Pancreas (tissue), 10 donors: ENCODE measurements at regions not wholly inside any gene's neighbourhood (a gene's known extent, or its start where the extent isn't known, plus 50 kb on each side); places are given as distances from the start of the nearest gene placed in this dataset.

Experiments used
- ATAC-seq, 4 donors: fragments of 200-7000 bp; cut with Tn5 transposase; one replicate each; pipeline versions ENCODE4 v1.8.0 to v1.9.1; 2020; ENCODE audit warnings: mild to moderate bottlenecking in 4 of 4, moderate library complexity in 4 of 4
- DNase-seq, 6 donors: peaks; one replicate each; pipeline ENCODE4 v3.0.0-alpha.2; 2020
- FAIRE-seq: peaks from 2 replicates; lab custom pipeline; 2012; peaks lifted over from hg19 to GRCh38; lab: Jason Lieb, UNC
- H3K27ac ChIP-seq, 4 donors: fragments of 200-600 bp; sonication (generic); 1 replicate in 3 of 4; 2 replicates in 1 of 4; pipeline versions ENCODE4 v1.5.0 to v1.8.0; 2020
- H3K27me3 ChIP-seq, 4 donors: fragments of 200-600 bp; one replicate each; pipeline ENCODE4 v1.8.0; 2021
- H3K36me3 ChIP-seq, 3 donors: fragments of 200-600 bp; sonication (generic) in 1 of 3; one replicate each; pipeline versions ENCODE4 v1.5.0 to v1.8.0; 2020 to 2021
- H3K4me1 ChIP-seq, 3 donors: fragments of 200-600 bp; one replicate each; pipeline ENCODE4 v1.8.0; 2021
- H3K4me3 ChIP-seq, 4 donors: fragments of 200-600 bp; sonication (generic) in 2 of 4; one replicate each; pipeline versions ENCODE4 v1.5.0 to v1.8.0; 2020 to 2021
- H3K9me3 ChIP-seq, 4 donors: fragments of 200-600 bp; one replicate each; pipeline ENCODE4 v1.8.0; 2021
- CTCF ChIP-seq, 4 donors: fragments of 200-600 bp; sonication (generic) in 3 of 4; IDR thresholded peaks; one replicate each; pipeline versions ENCODE4 v1.5.0 to v1.8.0; 2021; ENCODE audit warnings: antibody characterized with exemption in 4 of 4
- WGBS, 2 donors: extraction: QIAGEN DNeasy Blood & Tissue Kit; methylation state at CpG; one replicate each; pipeline ENCODE4 v1.1.7; 2013; 5-methylcytosine and 5-hydroxymethylcytosine counted together
- intact Hi-C, 3 donors: fragments of 100-400 bp; cut with DNase I; formaldehyde crosslinking; loops; one replicate each; pipeline versions ENCODE4 v1.11.1 to v1.14.2; 2022
- donor health status: healthy with polysubstance abuse.
- donor health status: DM: no; HTN: no; CAD: no; lungs with moderate emphysema.
- donor health status: DM: no; HTN: no; CAD: no.
- donor health status: control.
- donor health status: control.
- donor health status: Bipolar disorder and iron deficiency.
- donor health status: DM: yes; HTN: yes; CAD: no.
- donor health status: DM: no; HTN: no; CAD: no.
- donor health status: DM: no; HTN: no; CAD: no.
- donor health status: DM: yes; HTN: yes; CAD: no.

- intact Hi-C loops, result no loop called here
- Histone ChIP-seq H3K4me3 (no peak overlapping the region), H3K27ac (no peak overlapping the region), H3K4me1 (no peaks in the 10 kb centered on the region), H3K9me3 (no peaks in the 10 kb centered on the region), H3K27me3 (no peaks in the 10 kb centered on the region), H3K36me3 (no peaks in the 10 kb centered on the region)
- ATAC-seq, result no peak
- no peak for FAIRE-seq
- DNase-seq, result no peak
- no peak for TF ChIP-seq CTCF (IDR thresholded peaks at IDR 0.05)
- 72 to 89% methylated on average over 3 of the region's 3 CpGs for WGBS, 2 donors
These were observed 174.7 kb upstream of the TMEM196 start for GRCh38 chr7:19948160-19948559.

- ATAC-seq (no peak), DNase-seq (no peak), FAIRE-seq (no peak)
- no peaks in the 10 kb centered on the region for H3K9me3 ChIP-seq
- 68 to 83% methylated on average over 5 of the region's 5 CpGs for WGBS, 2 donors
- H3K27me3 ChIP-seq, result no peaks in the 10 kb centered on the region
- H3K4me3 ChIP-seq, result no peak overlapping the region
- H3K36me3 ChIP-seq, result no peaks in the 10 kb centered on the region
- no peak overlapping the region for H3K27ac ChIP-seq
- TF ChIP-seq CTCF (IDR thresholded peaks at IDR 0.05), result no peak
- intact Hi-C loops, result no loop called here
- H3K4me1 ChIP-seq, result no peaks in the 10 kb centered on the region
These were observed 171.1 kb upstream of the TMEM196 start for GRCh38 chr7:19944363-19945120.

- no peak for FAIRE-seq
- no peak for DNase-seq
- H3K4me3 ChIP-seq, result no peak overlapping the region
These were observed 166.3 kb upstream of the TMEM196 start for GRCh38 chr7:19939746-19940145.

GRCh38 chr7:19932549-19933249 is 159.3 kb upstream of the TMEM196 start:
- TF ChIP-seq CTCF (IDR thresholded peaks at IDR 0.05), result no peak
- H3K4me1 ChIP-seq, result peaks cover 0 to 6% (median 4%) of the 10 kb centered on the region in 3 donors
- WGBS, 2 donors, result 15 to 22% methylated on average over 4 of the region's 4 CpGs
- H3K36me3 ChIP-seq, result no peaks in the 10 kb centered on the region
- H3K4me3 ChIP-seq, result no peak overlapping the region
- intact Hi-C loops, result no loop called here
- H3K27ac ChIP-seq, result peak overlapping the region in 3 of 4 donors; percentile 22 to 52 (median 43)
- ATAC-seq (peak; percentile 77 to 93 (median 86)), DNase-seq (peak in 4 of 6 donors; percentile 25 to 62 (median 48)), FAIRE-seq (no peak)
- no peaks in the 10 kb centered on the region for H3K27me3 ChIP-seq
- H3K9me3 ChIP-seq, result no peaks in the 10 kb centered on the region

More at GRCh38 chr7:19939746-19940145, 166.3 kb upstream of the TMEM196 start:
- H3K36me3 ChIP-seq, result no peaks in the 10 kb centered on the region
- H3K27ac ChIP-seq, result no peak overlapping the region
- H3K4me1 ChIP-seq, result no peaks in the 10 kb centered on the region
- H3K9me3 ChIP-seq, result no peaks in the 10 kb centered on the region
- intact Hi-C loops, result no loop called here
- no peaks in the 10 kb centered on the region for H3K27me3 ChIP-seq
- TF ChIP-seq CTCF (IDR thresholded peaks at IDR 0.05), result no peak
- ATAC-seq, result no peak

GRCh38 chr7:19930851-19931250 is 157.4 kb upstream of the TMEM196 start:
- Histone ChIP-seq H3K27ac (no peak overlapping the region), H3K4me1 (peaks cover 0 to 6% (median 4%) of the 10 kb centered on the region in 3 donors), H3K36me3 (no peaks in the 10 kb centered on the region), H3K9me3 (no peaks in the 10 kb centered on the region), H3K27me3 (no peaks in the 10 kb centered on the region), H3K4me3 (no peak overlapping the region)
- intact Hi-C loops, result no loop called here
- WGBS, 2 donors, result 55 to 90% methylated on average over 2 of the region's 2 CpGs
- FAIRE-seq (no peak), ATAC-seq (no peak), DNase-seq (no peak)
- TF ChIP-seq CTCF (IDR thresholded peaks at IDR 0.05), result no peak
